ENCODE measurements at regions not wholly inside any gene's neighbourhood (a gene's known extent, or its start where the extent isn't known, plus 50 kb on each side); places are given as distances from the start of the nearest gene placed in this dataset.

- TF ChIP-seq CTCF (IDR thresholded peaks at IDR 0.05; ENCODE audit: low read length): no peak
- TF ChIP-seq EZH2 (IDR thresholded peaks at IDR 0.05; ENCODE audit: borderline replicate concordance, low read length): no peak
These were observed 53.3 kb upstream of the NRP1 start for GRCh38 chr10:33387720-33388119.

Measured in OCI-LY1 (cell line).